GM21381 (cell line): ENCODE measurements at regions not wholly inside any gene's neighbourhood (a gene's known extent, or its start where the extent isn't known, plus 50 kb on each side); places are given as distances from the start of the nearest gene placed in this dataset.

Source experiments
- ATAC-seq: cut with Tn5 transposase; IDR thresholded peaks from one replicate; pipeline ENCODE4 v1.9.1; 2021; ENCODE audit warnings: mild to moderate bottlenecking, moderate library complexity; ENCODE audit not compliant: unreplicated experiment

- no peak for ATAC-seq
Measured at GRCh38 chr1:10960411-10961299, 51.8 kb upstream of the TARDBP start.

GRCh38 chr1:10961300-10961833, 51.1 kb upstream of the TARDBP start:
- no peak for ATAC-seq

GRCh38 chr1:10962483-10962882, 50.0 kb upstream of the TARDBP start:
- ATAC-seq = no peak
